Chondrocyte (in vitro differentiated cells): ENCODE measurements at regions not wholly inside any gene's neighbourhood (a gene's known extent, or its start where the extent isn't known, plus 50 kb on each side); places are given as distances from the start of the nearest gene placed in this dataset.

Experiments used
- DNase-seq: peaks from one replicate; pipeline ENCODE4 v3.0.0; 2021; ENCODE audit warnings: mixed read lengths, low spot score
- H3K27ac Mint-ChIP-seq: one replicate; pipeline ENCODE4 v1.8.0; 2021; ENCODE audit warnings: mild to moderate bottlenecking, moderate library complexity, mixed read lengths; ENCODE audit not compliant: unreplicated experiment
- H3K27me3 Mint-ChIP-seq: 2 replicates; pipeline ENCODE4 v1.8.0; 2021; ENCODE audit warnings: low read depth, mixed read lengths
- H3K36me3 Mint-ChIP-seq: 2 replicates; pipeline ENCODE4 v1.8.0; 2021; ENCODE audit warnings: low read depth, mixed read lengths
- H3K4me1 Mint-ChIP-seq: 2 replicates; pipeline ENCODE4 v1.8.0; 2021; ENCODE audit warnings: low read depth, mild to moderate bottlenecking, mixed read lengths
- H3K4me3 Mint-ChIP-seq: one replicate; pipeline ENCODE4 v1.8.0; 2021; ENCODE audit warnings: mild to moderate bottlenecking, moderate library complexity, mixed read lengths; ENCODE audit not compliant: unreplicated experiment
- H3K9me3 Mint-ChIP-seq: 2 replicates; pipeline ENCODE4 v1.8.0; 2021; ENCODE audit warnings: low read depth, mixed read lengths
- TF ChIP-seq, protein P1 (sequence below): fragments of 200-600 bp; sonication (generic); IDR thresholded peaks from 2 replicates; pipeline ENCODE4 v1.5.0; 2021; ENCODE audit warnings: antibody characterized with exemption, mild to moderate bottlenecking, moderate library complexity

GRCh38 chr15:96888764-96889163 is 558.3 kb downstream of the NR2F2 start:
- TF ChIP-seq, protein P1, sequence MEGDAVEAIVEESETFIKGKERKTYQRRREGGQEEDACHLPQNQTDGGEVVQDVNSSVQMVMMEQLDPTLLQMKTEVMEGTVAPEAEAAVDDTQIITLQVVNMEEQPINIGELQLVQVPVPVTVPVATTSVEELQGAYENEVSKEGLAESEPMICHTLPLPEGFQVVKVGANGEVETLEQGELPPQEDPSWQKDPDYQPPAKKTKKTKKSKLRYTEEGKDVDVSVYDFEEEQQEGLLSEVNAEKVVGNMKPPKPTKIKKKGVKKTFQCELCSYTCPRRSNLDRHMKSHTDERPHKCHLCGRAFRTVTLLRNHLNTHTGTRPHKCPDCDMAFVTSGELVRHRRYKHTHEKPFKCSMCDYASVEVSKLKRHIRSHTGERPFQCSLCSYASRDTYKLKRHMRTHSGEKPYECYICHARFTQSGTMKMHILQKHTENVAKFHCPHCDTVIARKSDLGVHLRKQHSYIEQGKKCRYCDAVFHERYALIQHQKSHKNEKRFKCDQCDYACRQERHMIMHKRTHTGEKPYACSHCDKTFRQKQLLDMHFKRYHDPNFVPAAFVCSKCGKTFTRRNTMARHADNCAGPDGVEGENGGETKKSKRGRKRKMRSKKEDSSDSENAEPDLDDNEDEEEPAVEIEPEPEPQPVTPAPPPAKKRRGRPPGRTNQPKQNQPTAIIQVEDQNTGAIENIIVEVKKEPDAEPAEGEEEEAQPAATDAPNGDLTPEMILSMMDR = no peak
- H3K9me3 Mint-ChIP-seq = no peaks in the 10 kb centered on the region
- no peak overlapping the region for H3K4me3 Mint-ChIP-seq
- H3K27me3 Mint-ChIP-seq = no peaks in the 10 kb centered on the region
- no peaks in the 10 kb centered on the region for H3K36me3 Mint-ChIP-seq
- peaks cover 13% of the 10 kb centered on the region for H3K4me1 Mint-ChIP-seq
- no peak overlapping the region for H3K27ac Mint-ChIP-seq
- no peak for DNase-seq

DNA sequence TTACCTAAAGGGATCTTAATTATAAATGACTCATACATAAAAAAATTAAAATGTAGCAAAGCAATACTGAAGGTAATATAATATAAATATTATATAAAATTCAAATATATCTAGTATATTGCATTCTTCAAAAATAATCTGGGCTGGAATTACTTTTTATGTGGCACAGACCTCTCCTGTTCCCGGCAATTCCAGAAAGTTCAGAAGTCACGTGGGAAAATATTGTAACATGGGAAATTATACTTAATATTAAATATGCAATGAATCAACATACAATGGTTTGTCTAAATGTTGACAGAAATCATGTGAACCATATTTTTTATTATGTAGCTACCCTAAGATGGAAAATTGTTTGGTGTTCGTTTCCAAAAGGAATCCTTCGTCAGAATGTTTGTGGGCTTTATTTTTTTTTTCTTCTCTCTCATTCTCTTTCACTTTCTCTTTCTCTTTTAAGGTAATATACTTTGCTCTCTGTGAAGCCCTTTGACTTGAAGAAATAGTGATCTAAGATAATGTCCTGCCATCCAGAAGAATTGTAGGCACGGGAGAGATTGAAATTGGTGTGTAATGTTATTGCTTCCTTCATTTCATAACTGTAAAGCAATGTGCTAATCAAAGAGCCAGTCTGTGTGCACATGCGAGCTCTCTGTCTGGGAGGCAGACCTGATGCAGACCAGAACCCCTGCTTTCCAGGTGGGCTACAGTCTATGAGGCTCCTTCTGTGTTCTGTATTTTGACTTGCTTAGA is 559.4 kb downstream of the NR2F2 start:
- DNase-seq = no peak
- Mint-ChIP-seq H3K36me3 (no peaks in the 10 kb centered on the region), H3K9me3 (no peaks in the 10 kb centered on the region), H3K27ac (no peak overlapping the region), H3K4me1 (peaks cover 19% of the 10 kb centered on the region), H3K27me3 (no peaks in the 10 kb centered on the region), H3K4me3 (peak overlapping the region; percentile 16)
- TF ChIP-seq, protein P1 = no peak

- Mint-ChIP-seq H3K4me1 (peaks cover 19% of the 10 kb centered on the region), H3K4me3 (no peak overlapping the region), H3K27me3 (no peaks in the 10 kb centered on the region), H3K36me3 (no peaks in the 10 kb centered on the region), H3K9me3 (no peaks in the 10 kb centered on the region), H3K27ac (no peak overlapping the region)
- no peak for DNase-seq
- TF ChIP-seq, protein P1 = no peak
Observed at GRCh38 chr15:96891046-96891445, 560.5 kb downstream of the NR2F2 start.

DNA sequence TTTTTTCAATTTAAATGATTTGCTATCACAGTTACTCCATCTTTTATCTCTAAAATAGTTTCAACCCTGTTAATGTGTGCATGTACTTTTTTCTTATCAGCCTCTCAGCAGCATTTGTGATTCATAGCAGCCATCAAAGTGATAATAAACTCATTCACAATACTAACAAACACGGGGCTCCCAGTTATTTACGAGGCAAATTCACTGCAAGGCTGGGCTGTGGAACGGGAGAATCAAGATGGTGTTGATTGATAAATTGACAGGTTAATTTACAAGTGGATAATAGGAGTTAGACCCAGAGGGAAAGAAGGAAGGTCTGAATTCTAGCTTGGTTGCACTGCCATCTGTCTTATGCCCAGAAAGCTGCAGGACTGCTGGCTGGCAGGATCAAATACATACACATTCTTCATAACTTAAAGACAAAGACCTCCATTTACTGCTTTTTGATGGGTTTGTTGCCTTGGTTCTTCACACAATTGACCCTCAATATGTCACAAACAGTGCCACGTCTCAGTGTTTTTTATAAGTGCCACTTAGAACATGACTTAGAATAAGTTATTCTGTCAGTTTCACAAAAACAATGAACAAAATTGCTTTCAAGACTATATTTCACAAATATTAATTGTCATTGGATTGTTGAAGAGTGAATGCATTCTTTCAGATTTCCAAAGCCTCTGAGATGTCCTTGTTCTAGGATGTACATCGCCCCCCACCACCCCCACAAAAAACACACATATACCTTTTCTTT is 562.8 kb downstream of the NR2F2 start:
- no peaks in the 10 kb centered on the region for H3K9me3 Mint-ChIP-seq
- H3K4me3 Mint-ChIP-seq = no peak overlapping the region
- peaks cover 19% of the 10 kb centered on the region for H3K4me1 Mint-ChIP-seq
- no peaks in the 10 kb centered on the region for H3K27me3 Mint-ChIP-seq
- TF ChIP-seq, protein P1 = peak; percentile 85
- no peak overlapping the region for H3K27ac Mint-ChIP-seq
- no peaks in the 10 kb centered on the region for H3K36me3 Mint-ChIP-seq
- DNase-seq = no peak

DNA sequence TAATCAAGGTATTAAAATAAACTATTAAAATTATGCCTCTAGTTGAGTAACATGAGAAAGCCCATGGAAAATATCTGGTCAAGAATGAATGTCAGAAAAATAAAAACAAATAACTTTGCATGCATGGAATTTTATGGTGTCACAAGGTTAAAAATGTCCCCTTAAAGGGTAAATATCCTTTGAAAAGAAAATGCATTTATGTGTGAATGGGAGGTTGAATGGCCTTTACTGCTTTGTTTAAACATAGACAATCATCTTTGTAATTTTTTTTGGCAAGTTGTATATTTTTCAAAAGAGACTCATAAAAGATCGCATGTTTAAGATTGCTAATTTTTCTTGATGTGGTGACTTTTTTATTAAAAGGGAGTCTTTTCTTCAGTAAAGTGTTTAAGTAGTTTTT is 564.2 kb downstream of the NR2F2 start:
- TF ChIP-seq, protein P1 = no peak
- Mint-ChIP-seq H3K4me3 (no peak overlapping the region), H3K4me1 (peaks cover 19% of the 10 kb centered on the region), H3K27ac (no peak overlapping the region), H3K27me3 (no peaks in the 10 kb centered on the region), H3K9me3 (no peaks in the 10 kb centered on the region), H3K36me3 (no peaks in the 10 kb centered on the region)
- no peak for DNase-seq
